HG03439 (cell line): ENCODE measurements at regions not wholly inside any gene's neighbourhood (a gene's known extent, or its start where the extent isn't known, plus 50 kb on each side); places are given as distances from the start of the nearest gene placed in this dataset.
A peak's percentile ranks its signal among the peaks of the same experiment; 100 is the strongest.
"Not testable (repeated sequence)": the region's sequence is repeated elsewhere in the genome, so short reads cannot be mapped to it uniquely, and the experiment has no call there.

Experiments used
- ATAC-seq: cut with Tn5 transposase; IDR thresholded peaks from one replicate; pipeline ENCODE4 v1.9.1; 2021; ENCODE audit warnings: mild to moderate bottlenecking, moderate library complexity; ENCODE audit not compliant: unreplicated experiment

DNA sequence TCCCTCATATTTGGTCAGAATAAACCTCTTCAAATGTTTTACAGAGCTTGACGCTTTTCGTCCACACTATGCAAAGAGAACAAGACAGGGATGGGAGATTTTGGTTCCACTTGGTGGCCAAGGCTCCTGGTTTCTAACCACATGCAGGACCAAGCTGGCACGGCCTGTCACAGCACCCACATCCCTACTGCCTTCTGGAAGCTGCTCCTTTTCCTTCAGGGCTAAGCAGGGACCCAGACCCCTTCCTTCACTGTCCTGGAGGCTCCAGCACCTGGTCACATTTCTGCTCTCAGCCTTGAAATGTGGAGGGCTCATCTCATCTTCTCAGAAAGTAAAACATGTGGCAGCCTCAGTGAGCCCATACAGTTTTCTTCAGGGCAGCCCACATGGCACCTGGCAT lies 50.4 kb upstream of the ARHGEF7 start:
- ATAC-seq, result no peak

DNA sequence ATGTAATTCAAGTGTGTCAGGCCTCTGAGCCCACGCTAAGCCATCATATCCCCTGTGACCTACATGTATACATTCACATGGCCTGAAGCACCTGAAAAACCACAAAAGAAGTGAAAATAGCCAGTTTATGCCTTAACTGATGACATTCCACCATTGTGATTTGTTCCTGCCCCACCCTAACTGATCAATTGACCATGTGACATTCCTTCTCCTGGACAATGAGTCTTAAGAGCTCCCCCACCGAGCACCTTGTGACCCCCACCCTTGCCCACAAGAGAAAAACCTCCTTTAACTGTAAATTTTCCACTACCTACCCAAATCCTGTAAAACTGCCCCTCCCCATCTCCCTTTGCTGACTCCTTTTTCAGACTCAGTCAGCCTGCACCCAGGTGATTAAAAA lies 52.1 kb upstream of the ARHGEF7 start:
- ATAC-seq, result no peak

DNA sequence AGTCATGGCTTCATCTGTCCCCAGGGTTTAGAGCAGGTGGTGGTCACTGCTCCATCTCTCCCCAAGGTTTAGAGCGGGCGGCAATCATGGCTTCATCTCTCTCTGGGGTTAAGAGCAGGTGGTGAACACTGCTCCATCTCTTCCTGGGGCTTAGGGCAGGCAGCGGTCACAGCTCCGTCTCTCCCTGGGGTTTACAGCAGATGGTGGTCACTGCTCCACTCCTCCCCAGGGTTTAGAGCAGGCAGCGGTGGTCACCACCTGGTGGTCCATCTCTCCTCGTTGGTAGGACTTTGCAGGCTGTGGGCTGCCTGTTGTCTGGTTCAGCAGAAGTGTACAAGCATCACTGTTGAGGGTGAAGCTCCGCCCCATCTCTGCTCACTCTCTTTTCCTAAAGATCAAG lies 52.8 kb upstream of the ARHGEF7 start:
- no peak for ATAC-seq

- no peak for ATAC-seq
Observed at GRCh38 chr13:111061358-111062045, 53.6 kb upstream of the ARHGEF7 start.

DNA sequence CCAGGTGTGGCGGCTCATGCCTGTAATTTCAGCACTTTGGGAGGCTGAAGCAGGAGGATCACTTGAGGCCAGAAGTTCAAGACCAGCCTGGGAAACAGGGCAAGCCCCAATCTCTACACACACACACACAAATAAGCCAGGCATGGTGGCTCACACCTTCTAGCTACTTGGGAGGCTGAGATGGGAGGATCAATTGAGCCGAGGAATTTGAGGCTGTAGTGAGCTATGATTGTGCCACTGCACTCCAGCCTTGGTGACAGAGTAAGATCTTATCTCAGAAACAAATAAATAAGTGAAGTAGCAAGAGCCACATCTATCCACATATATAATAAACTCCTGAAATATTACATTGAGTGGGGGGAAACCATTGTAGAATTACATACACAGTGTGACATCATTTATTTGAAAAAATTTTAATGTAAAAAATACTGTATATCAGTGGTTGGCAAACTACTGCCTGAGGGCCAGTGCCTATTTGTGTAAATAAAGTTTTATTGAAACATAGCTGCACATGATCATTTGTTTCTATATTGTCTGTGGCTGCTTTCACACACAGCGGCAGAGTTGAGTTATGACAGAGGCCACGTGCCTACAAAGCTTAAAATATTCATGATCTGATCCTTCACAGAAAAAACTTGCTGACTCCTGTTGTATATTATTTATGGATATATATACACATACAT lies 54.7 kb upstream of the ARHGEF7 start:
- no peak for ATAC-seq

DNA sequence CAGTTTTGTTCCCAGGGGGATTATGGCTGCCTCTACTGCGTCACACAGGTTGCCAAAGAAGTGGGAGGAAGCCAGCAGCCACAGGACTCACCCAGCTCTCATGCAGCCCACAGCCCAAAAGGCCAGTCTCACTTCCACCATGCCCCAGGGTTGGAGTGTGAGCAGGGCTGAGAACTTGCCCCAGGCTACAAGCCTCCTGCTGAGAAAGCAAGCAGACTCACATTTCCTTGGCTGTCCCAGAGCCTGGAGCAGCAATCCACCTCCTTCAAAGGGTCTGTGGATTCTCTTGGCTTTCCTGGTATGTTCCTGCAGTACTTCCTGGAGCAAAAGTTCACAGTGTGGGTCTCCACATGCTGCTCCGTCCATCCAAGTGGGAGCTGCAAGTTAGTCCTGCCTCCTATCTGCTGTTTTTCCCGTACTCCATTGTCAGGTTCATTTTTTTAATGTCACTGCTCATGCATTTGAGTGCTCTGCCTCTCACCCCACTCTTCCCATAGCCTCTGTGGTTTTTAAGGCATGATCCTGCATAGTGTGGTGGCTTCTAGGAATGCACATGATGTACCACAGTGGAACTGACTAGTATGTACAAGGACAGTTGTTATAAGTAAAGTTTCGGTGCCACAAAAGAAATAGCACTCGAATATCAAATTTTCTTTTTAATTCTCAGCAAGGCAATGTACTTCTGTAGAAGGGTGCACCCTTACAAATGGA lies 56.2 kb upstream of the ARHGEF7 start:
- ATAC-seq, result no peak

- ATAC-seq, result not testable (repeated sequence)
Observed at GRCh38 chr13:111058339-111058738, 56.8 kb upstream of the ARHGEF7 start.

- ATAC-seq, result not testable (repeated sequence)
Observed at GRCh38 chr13:111051726-111052232, 63.3 kb upstream of the ARHGEF7 start.

GRCh38 chr13:111051041-111051725 lies 63.9 kb upstream of the ARHGEF7 start:
- no peak for ATAC-seq

DNA sequence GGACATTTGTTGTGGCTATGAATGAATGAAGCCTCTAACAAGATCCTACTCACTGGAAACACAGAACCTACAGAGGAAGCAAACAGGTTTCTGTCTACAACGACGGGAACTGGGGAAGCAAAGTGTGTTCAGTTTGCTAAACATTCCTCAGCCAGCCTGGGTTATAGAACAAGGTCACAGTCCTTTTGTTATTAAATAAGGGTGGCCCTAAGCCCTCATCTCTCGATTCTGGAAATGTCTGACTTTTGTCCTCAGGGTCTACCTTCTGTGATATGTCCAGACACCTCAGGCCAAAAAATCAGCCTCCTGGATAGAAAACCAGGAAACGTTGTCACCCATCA lies 64.6 kb upstream of the ARHGEF7 start:
- ATAC-seq, result no peak

DNA sequence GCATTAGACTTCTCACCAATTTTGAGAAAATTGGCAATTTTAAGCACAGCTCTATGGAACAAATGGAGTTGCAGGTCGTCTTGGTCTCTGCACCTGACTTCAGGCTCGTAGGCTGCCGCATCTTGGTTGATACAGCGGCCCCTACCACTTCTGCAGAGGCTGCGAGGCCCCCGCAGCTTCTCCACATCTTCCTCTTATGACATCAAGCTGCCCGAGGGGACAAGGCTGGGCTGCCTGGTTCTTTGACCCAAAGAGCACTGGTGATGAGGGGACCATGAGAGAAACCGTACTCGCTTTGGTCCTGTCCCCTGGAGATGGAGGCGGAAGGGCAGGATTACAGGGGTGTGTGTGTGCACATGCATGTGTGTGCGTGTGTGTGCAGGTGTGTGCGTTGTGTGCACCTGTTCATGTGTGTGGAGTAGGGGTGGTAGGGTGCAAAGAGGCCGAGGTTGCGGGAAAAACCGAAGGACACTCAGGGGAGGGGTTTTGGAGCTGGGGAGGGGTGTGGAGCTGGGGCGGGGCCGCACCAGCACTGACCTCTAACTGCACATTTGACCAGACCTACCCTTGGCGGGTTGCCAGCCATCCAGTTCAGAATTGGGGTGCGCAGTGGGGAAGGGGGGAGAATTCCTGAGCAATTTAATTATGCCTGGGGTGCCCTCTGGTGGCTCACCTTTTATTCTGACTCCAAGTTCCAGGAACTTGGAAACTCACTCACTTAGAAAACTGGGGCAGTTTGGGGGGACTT lies 65.1 kb upstream of the ARHGEF7 start:
- ATAC-seq, result no peak

GRCh38 chr13:111048387-111048786 lies 66.7 kb upstream of the ARHGEF7 start:
- no peak for ATAC-seq

DNA sequence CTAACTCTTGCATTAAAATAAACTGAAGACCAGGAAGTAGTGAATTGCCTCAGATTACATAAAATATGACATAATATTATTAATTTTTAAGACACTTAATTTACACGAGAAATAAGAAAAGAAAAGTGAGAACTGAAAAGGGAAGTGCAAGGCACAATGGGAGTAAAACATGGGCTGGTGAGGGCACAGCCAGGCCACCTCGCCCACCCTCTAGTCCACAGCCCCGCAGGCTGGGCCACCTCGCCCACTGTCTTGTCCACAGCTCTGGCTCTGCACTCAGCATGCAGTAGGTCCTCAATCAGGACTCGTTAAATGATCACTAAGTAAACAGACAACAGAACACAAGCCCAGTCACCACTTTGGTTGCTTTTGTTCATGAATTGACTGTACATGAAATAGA lies 67.8 kb upstream of the ARHGEF7 start:
- no peak for ATAC-seq

DNA sequence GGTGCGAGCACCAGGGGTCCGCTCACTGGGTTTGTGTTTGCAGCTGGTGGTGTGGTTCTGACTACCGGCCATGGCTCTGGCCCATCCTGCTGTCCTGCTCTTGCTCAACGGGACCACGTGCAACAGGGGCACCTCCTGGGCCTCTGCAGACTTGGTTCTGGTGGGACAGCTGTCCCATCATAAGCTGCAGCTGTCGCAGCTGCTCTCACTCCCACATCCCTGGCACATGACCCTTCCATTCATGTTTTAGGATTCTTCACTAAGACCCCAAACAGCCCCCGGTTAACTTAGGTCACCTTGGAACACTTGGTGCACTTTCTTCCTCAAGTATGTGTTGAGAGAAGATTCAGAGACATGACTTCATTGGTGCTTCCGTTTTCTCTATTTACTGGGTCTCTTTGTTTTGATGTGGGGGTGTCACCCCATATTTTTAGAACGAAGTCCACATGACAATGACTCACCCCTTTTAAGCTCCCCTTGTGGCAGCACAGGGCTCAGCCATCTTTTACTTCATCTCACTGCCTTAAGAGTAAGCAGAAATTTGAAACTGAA lies 68.4 kb upstream of the ARHGEF7 start:
- peak; percentile 65 for ATAC-seq

- no peak for ATAC-seq
Observed at GRCh38 chr13:111045170-111045569, 69.9 kb upstream of the ARHGEF7 start.

DNA sequence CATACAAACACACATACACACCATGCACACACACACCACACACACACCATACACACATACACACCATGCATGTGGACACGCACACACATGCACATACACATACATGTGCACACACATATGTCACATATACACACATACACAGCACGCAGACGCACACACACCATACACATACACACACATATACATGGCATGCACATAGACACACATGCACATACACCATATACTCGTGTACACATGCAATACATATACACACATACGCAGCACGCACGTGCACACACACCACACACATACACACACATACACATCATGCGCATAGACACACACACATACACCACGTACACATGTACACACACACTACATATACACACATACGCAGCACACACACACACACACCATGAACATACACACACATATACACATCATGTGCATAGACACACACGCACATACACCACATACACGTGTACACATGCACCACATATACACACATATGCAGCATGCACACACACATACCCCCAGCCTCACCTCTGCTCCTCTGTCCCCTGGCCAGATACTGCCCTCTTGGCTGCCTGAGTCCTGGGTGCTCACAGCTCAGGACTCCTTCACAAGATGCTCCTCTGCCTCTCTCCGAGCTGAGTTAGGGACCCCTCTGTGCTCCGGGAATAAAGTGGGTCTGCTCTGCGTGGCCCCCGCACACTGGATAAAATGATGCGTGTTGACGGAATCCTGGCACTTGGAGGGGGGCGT lies 70.9 kb upstream of the ARHGEF7 start:
- no peak for ATAC-seq

DNA sequence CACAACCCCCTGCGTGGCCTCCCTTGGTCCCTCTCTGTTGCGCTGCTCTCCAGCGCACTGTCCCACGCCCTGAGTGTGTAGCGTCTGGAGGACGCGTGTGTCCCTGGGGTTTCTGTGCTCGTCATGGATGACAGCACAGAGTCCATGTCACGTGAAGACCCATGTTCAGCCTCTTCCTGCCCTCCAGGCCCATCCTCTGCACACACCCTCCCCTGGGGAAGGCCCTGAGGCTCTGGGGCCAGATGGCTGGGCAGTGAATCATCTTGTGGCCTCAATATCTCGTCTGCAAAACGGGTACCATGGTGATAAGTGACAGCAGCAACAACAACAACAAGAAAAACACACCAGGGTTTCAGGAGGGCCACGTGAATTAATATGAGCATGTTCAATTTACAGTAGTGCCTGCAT lies 71.5 kb upstream of the ARHGEF7 start:
- ATAC-seq, result no peak

DNA sequence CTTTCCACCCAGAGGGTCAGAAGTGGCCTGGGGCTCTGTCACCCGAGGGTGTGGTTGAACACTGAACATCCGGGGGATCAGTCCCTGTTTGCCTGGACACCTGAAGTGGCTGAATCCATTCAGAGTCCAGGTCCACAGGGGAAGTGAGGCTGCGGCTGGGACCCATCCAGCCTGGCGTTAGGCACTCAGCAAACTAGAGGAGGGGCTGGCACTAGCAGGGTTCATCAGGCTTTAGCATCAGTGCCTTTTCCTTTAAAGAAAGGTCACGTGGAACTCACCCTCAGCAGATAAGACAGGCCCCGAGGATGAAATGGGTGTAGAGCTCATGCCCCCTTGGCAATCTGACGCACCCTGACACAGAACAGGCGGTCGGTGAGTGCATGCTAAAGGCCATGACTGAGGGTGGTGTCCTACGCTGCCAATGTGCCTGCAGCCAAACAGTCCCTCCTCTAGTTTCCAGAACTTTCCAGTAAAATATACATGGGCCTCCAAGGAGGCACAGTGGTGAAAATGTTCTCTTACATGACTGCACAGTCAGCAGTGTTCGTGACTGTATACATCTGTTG lies 72.4 kb upstream of the ARHGEF7 start:
- ATAC-seq, result no peak

DNA sequence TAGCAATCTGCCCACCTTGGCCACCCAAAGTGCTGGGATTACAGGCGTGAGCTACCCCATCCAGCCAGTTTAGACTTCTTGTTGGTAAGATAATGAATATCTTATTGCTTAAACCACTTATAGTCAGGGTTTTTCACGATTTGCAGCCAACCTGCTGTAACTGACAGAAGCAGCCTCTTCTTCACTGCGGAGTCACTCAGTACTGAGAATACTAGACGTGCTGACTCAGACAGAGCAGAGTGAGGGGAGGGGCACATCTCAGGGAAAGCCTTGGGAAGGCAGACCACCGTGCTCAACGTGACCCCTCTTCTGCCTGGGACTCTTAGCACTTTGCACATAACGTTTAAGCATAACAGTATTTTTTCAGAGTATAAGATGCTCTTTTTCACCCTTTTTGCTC lies 74.3 kb upstream of the ARHGEF7 start:
- ATAC-seq, result no peak
